Inflammatory macrophage (primary cell): ENCODE measurements at regions not wholly inside any gene's neighbourhood (a gene's known extent, or its start where the extent isn't known, plus 50 kb on each side); places are given as distances from the start of the nearest gene placed in this dataset.
"Not testable (repeated sequence)": the region's sequence is repeated elsewhere in the genome, so short reads cannot be mapped to it uniquely, and the experiment has no call there.

Experiments
- DNase-seq, 2 donors: peaks; one replicate each; pipeline ENCODE4 v3.0.0-alpha.2; 2020 to 2022

GRCh38 chr18:10120622-10121021 is 206.8 kb downstream of the VAPA start:
- no peak for DNase-seq

DNA sequence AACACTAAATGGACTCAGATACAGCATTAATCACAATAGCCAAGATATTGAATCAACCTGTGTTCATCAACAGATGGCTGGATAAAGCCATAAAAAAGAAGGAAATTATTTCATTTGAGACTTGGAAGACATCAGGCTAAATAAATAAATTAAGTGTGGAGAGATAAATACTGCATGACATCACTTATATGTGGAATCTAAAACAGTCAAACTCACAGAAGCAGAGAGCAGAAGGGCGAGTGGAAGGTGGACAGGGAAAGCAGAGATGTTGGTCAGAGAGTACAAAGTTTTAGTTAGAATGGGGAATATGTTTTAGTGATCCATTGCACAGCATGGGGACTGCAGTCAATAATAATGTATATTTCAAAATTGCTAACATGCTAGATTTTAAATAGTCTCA is 207.2 kb downstream of the VAPA start:
- DNase-seq = no peak

DNA sequence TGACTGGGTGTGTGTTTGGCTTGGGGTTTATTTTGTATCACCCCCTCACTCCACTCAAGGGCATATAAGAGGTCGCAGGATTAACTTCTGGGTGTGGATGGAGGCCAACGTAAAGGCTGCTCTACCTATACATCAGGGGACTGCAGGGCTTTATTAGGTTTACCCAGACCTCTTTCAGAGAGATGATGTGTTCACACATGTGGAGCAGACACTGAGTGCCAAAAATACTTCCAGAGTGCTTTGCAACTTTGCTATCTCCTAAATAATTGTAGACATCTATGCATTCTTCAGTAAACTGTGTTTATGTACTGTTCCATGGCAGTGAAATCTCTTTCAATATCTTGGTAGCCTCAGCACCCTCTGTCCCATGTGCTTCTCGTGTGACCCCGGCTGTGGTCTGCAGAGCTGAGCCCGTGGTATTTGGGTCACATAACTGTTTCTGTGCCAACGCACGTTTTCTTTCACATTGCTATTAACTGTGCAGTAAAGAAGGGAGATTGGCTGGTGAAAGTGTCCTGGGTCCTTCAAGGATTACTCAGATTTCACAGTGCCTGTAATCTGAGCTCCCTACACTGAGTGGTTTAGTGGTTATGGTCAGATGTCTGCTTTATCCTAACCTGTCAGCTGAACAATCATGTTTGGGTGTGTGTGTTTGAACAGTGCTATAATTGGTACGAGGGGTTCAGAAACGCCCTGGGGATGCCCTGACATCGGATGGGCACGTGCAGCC is 208.1 kb downstream of the VAPA start:
- no peak for DNase-seq

DNA sequence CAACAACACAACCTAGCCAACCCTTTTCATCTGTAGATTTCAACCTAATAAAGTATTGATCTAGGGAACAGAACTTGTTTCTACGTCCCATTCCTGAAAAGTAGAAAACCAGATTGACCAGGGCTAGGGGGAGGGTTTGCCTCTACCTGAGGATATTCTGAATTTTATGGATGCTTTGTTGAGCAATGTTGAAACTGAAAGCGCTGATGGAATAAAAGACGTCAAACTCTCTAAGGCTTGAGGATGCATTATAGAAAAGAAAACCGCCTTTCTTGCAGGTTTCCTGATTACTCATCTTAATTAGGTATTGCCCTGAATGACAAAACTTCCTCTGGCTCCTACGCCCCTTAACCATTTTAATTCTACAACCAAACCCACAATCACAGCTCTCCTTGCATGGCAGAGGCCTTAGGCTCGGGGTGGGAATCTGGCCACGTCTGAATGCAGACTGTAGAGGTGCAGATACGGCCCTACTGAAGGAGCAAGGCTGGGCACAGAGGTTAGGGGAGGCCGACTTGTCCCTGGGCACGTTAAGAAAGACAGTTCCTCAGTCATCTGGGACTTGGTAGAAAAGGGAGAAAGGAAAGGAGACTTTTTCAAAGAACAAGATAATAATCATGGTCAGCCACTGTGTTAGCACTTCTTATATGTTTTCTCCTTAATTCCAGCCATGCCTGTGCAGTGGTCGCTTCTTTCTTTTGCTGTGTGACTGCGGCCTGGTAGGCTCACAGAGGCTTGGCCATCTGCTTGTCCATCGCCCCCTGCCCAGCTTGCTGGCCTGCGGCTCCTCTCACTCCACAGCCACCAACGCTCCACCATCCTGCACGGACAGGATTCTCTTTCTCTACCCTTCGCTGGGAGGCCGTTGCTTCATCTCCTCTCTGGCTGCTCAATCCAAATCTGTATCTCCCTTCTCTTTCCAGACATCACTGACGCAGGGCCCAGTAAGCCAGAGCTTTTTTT is 209.5 kb downstream of the VAPA start:
- DNase-seq = peak in 1 of 2 donors; percentile 8

DNA sequence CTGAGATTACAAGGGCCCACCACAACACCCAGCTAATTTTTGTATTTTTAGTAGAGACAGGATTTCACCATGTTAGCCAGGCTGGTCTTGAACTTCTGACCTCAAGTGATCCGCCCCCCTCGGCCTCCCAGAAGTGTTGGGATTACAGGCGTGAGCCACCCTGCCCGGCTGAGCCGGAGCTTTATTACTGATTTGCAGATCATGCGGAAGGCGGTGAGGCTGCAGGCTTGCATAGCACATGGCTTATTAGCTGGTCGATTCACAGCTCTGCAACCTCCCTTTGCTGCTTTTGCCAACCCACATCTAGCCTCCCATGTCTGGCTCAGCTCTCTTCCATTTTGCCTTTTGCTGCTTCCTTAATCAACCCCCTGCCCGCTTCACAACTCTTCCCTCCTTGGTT is 210.3 kb downstream of the VAPA start:
- DNase-seq = no peak

DNA sequence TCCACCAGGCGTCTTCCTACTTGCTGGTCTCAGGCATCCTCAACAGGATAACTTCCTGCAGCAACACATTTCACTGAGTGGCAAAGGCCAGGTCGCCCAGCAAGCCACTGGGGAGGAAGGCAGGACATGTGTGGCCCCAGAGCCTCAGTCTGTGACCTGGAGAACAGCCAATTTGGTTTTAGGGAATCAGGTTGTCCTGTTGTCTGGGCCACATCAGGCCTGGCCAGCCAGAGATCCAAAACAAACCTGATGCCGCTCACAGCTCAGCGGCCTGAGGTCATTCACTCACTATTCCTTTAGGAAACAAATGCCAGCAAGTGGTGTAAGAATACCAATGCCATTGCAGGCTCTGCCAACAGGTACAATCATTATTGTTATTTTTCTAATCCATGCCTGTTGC is 210.7 kb downstream of the VAPA start:
- DNase-seq = no peak

- no peak for DNase-seq
Observed at GRCh38 chr18:10124967-10125366, 211.2 kb downstream of the VAPA start.

DNA sequence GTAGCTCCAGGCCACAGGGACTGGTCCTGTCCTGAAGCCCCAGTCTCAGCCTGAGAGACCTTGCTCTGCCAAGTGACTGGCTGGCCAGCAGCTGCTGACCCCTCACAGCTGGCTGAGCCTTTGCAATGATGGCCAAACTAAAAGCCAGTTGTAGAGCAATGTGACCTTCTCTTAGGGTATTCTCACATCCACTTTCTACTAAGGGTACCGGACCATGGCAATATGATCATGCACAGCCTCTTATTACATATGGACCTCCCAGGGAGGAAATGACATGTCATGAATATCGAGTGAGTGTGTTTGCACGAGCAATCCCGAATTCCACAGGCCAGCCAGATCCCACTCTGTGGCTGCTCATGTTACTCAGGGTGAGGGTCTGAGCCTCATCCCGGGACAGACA is 213.9 kb downstream of the VAPA start:
- DNase-seq = no peak

GRCh38 chr18:10128921-10129501 is 215.2 kb downstream of the VAPA start:
- no peak for DNase-seq

DNA sequence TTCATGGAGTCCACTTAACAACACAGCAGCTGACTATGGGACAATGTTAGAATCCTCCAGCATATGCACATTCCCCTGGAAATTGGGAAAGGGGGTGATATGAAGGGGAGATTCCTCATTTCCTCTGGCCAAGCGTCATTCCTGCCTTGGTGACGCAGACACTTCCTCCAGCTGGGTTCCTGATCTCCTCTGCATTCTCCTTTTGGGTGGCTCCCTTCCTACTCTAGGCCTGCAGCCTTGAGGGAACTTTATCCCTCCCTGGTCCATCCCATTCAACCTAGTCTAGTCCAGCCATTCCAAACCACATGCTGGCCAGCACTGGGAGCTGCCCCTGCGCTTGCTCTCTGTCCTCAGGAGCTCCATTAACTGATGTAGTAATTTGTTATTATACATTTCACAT is 216.8 kb downstream of the VAPA start:
- peak; percentile 11 to 44 for DNase-seq

GRCh38 chr18:10131081-10131459 is 217.3 kb downstream of the VAPA start:
- no peak for DNase-seq

DNA sequence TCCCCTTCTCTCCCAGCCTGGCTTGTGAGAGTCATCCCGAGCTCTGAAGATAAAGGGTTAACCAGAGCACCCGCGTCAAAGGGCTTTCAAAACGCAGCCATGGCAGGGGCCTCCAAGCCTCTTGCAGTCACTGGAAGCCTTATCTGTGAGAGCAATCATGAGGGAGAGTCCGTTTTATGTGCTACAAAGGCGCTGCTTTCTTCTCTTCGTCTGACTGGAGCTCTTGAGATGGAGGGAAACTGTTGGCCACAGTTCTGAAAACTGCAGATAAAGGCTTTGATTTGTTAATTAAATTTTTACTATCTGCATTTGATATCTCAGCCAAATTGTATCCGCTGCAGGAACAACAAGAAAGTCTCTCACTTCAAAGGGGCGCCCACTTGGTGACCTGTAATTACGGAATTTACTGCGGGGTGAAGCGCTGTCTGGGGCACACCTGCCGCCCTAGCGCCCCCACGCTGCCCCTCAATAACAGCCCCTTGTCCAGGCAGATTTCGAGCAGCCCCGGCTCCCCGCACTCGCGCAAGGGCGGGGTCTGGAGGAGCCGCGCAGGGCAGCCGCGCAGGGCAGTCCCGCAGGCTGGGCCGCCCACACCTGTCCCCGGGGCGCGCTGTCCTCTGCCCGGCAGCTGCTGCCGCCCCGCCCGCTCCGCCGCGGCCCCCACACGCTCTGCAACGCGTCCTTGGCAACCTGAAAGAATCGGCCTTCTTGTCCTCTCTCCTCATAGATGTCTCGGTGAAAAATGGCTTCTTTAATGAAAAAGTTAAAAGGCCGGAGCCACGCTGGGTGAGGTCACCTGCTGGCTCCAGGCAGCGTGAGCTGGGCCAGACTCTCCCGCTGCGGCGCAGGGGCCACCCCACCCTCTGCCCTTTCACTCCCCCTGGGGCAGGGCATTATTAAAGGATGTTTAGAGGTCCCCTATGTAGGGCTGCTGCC is 217.9 kb downstream of the VAPA start:
- DNase-seq = peak in 1 of 2 donors; percentile 30

DNA sequence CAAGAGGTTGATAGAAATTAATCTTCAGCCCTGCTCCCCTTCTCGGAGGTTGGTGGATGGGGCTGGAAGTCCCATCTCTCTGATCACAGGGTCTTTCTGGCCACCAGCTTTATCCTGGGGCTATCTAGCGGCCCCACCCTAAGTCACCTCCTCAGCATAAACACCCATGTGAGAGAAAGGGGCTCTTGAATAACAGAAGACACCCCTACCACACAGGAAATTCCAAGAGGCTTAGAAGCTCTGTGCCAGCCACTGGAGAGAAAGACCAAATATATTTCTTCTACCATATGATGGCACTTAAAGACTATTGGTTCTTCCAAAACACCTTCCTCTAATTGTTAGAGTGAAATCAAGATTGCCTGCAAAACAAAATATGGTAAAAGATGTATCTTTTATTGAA is 219.7 kb downstream of the VAPA start:
- DNase-seq = no peak

GRCh38 chr18:10134204-10134603 is 220.4 kb downstream of the VAPA start:
- no peak for DNase-seq

DNA sequence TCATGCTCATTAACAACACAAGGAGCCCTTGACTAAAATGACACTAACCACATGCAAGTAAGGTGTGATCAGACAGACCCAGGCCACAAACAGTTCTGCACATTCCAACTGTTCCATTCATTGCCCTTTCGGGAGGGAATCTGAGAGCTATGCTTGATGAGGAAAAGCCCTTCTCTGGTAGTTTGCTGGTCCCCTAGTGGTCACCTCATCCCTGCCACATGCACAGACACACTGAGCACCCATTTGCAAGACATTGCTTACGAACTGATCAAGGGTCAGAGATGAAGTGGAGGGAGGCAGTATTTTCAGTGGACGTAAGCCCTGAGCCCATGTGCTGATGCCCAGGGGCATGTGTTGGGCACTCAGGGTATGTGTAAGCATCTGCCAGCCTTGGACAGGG is 220.9 kb downstream of the VAPA start:
- not testable (repeated sequence) for DNase-seq

GRCh38 chr18:10135302-10135926 is 221.6 kb downstream of the VAPA start:
- DNase-seq = no peak

GRCh38 chr18:10138719-10139118 is 224.9 kb downstream of the VAPA start:
- no peak for DNase-seq

- no peak for DNase-seq
Observed at GRCh38 chr18:10139783-10140410, 226.1 kb downstream of the VAPA start.

GRCh38 chr18:10140461-10141282 is 226.9 kb downstream of the VAPA start:
- DNase-seq = peak; percentile 72 to 79

DNA sequence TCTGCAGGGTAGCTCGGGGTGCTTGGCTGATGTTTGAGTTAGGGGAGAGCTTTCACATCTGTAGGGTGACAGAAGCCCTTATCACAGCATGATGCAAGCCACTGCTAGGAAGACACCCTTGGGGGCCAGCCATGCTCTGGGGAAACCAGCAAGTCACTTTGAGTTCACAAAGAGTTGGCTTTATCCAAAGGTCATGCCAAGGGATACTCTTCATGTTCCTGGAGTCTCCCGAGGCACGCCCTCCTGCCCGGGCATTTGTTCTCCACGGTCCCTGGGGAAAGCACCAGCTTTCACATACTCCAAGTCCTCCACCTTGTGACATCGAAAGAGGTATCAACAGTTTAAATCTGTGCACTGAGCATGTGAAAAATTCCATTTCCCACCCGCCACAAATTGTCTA is 227.7 kb downstream of the VAPA start:
- DNase-seq = no peak
